Mesenchymal stem cell (in vitro differentiated cells and primary cell): ENCODE measurements at regions not wholly inside any gene's neighbourhood (a gene's known extent, or its start where the extent isn't known, plus 50 kb on each side); places are given as distances from the start of the nearest gene placed in this dataset.

ENCODE experiments used
- DNase-seq: peaks from one replicate; pipeline ENCODE4 v3.0.0-alpha.2; 2013
- H2AFZ ChIP-seq: one replicate; pipeline ENCODE4 v1.6.1; 2013; ENCODE audit warnings: low read depth, mild to moderate bottlenecking, control low read depth, inconsistent platforms, low read length, moderate library complexity
- H2AK5ac ChIP-seq: 2 replicates; pipeline ENCODE4 v1.6.1; 2013; ENCODE audit warnings: low read length, moderate library complexity, mild to moderate bottlenecking, inconsistent platforms; ENCODE audit not compliant: severe bottlenecking
- H2BK120ac ChIP-seq: one replicate; pipeline ENCODE4 v1.6.1; 2013; ENCODE audit warnings: low read depth, mild to moderate bottlenecking, inconsistent platforms, low read length, moderate library complexity
- H2BK12ac ChIP-seq, 2 experiments: one replicate each; pipeline ENCODE4 v1.6.1; 2013; ENCODE audit warnings: inconsistent platforms in 2 of 2, low read length in 2 of 2, mild to moderate bottlenecking in 2 of 2, moderate library complexity in 2 of 2, control low read depth in 1 of 2
- H2BK15ac ChIP-seq: one replicate; pipeline ENCODE4 v1.6.1; 2013; ENCODE audit warnings: mild to moderate bottlenecking, low read depth, inconsistent platforms; ENCODE audit not compliant: poor library complexity, severe bottlenecking
- H2BK5ac ChIP-seq: 2 replicates; pipeline ENCODE4 v1.6.1; 2013; ENCODE audit warnings: low read depth, mild to moderate bottlenecking, low read length, control low read depth, inconsistent platforms; ENCODE audit not compliant: poor library complexity, severe bottlenecking
- H3K14ac ChIP-seq, 2 experiments: one replicate each; pipeline ENCODE4 v1.6.1; 2013; ENCODE audit warnings: inconsistent platforms in 2 of 2, low read length in 2 of 2, control low read depth in 1 of 2, mild to moderate bottlenecking in 1 of 2, moderate library complexity in 1 of 2
- H3K18ac ChIP-seq, 2 experiments: one replicate each; pipeline ENCODE4 v1.6.1; 2013; ENCODE audit warnings: inconsistent platforms in 2 of 2, low read length in 2 of 2, control low read depth in 1 of 2, low read depth in 1 of 2, mild to moderate bottlenecking in 1 of 2
- H3K23ac ChIP-seq, 2 experiments: one replicate each; pipeline ENCODE4 v1.6.1; 2013; ENCODE audit warnings: inconsistent platforms in 2 of 2, low read length in 2 of 2, mild to moderate bottlenecking in 2 of 2, moderate library complexity in 2 of 2, control low read depth in 1 of 2
- H3K27ac ChIP-seq: 2 replicates; pipeline ENCODE4 v1.5.1; 2013; ENCODE audit warnings: mild to moderate bottlenecking, moderate library complexity, low read length, control low read depth, inconsistent platforms; ENCODE audit not compliant: poor library complexity, severe bottlenecking
- H3K27me3 ChIP-seq, 2 experiments: 2 replicates each; pipeline versions ENCODE4 v1.6.1 to v1.7.0; 2013; ENCODE audit warnings: low read length in 2 of 2, mild to moderate bottlenecking in 2 of 2, moderate library complexity in 2 of 2, control low read depth in 1 of 2, inconsistent platforms in 1 of 2; ENCODE audit not compliant: control insufficient read depth in 1 of 2, insufficient read depth in 1 of 2
- H3K36me3 ChIP-seq, 2 experiments: 2 replicates each; pipeline versions ENCODE4 v1.6.1 to v1.7.0; 2013; ENCODE audit warnings: low read length in 2 of 2, control low read depth in 1 of 2, inconsistent platforms in 1 of 2, low read depth in 1 of 2, mild to moderate bottlenecking in 1 of 2; ENCODE audit not compliant: insufficient read depth in 2 of 2, control insufficient read depth in 1 of 2
- H3K4ac ChIP-seq, 2 experiments: one replicate each; pipeline ENCODE4 v1.6.1; 2013; ENCODE audit warnings: inconsistent platforms in 2 of 2, low read length in 2 of 2, mild to moderate bottlenecking in 2 of 2, moderate library complexity in 2 of 2, control low read depth in 1 of 2, low read depth in 1 of 2
- H3K4me1 ChIP-seq: 2 replicates; pipeline ENCODE4 v1.6.1; 2013; ENCODE audit warnings: low read depth, low read length, control low read depth; ENCODE audit not compliant: control insufficient read depth, insufficient read depth
- H3K4me2 ChIP-seq: 2 replicates; pipeline ENCODE4 v1.6.1; 2013; ENCODE audit warnings: low read length, mild to moderate bottlenecking, inconsistent platforms; ENCODE audit not compliant: poor library complexity, severe bottlenecking
- H3K4me3 ChIP-seq, 2 experiments: 2 replicates each; pipeline versions ENCODE4 v1.5.1 to v1.7.0; 2013; ENCODE audit warnings: low read length in 2 of 2, mild to moderate bottlenecking in 2 of 2, control low read depth in 1 of 2, low read depth in 1 of 2; ENCODE audit not compliant: insufficient read depth in 1 of 2
- H3K79me1 ChIP-seq: replicated peaks from 2 replicates; pipeline ENCODE4 v1.6.1; 2013; ENCODE audit warnings: mild to moderate bottlenecking, control low read depth, low read length, inconsistent platforms; ENCODE audit not compliant: poor library complexity, severe bottlenecking
- H3K9ac ChIP-seq: 2 replicates; pipeline ENCODE4 v1.7.0; 2013; ENCODE audit warnings: mild to moderate bottlenecking, low read length, moderate library complexity
- H3K9me3 ChIP-seq: 2 replicates; pipeline ENCODE4 v1.7.0; 2013; ENCODE audit warnings: mild to moderate bottlenecking, low read length; ENCODE audit not compliant: control insufficient read depth
- H4K8ac ChIP-seq: one replicate; pipeline ENCODE4 v1.6.1; 2013; ENCODE audit warnings: inconsistent platforms, mild to moderate bottlenecking, low read length, moderate library complexity
- H4K91ac ChIP-seq: one replicate; pipeline ENCODE4 v1.6.1; 2013; ENCODE audit warnings: mild to moderate bottlenecking, low read length, inconsistent platforms
- WGBS: methylation state at CpG from one replicate; pipeline ENCODE4 v1.1.7; 2013; ENCODE audit warnings: mixed read lengths; 5-methylcytosine and 5-hydroxymethylcytosine counted together

DNA sequence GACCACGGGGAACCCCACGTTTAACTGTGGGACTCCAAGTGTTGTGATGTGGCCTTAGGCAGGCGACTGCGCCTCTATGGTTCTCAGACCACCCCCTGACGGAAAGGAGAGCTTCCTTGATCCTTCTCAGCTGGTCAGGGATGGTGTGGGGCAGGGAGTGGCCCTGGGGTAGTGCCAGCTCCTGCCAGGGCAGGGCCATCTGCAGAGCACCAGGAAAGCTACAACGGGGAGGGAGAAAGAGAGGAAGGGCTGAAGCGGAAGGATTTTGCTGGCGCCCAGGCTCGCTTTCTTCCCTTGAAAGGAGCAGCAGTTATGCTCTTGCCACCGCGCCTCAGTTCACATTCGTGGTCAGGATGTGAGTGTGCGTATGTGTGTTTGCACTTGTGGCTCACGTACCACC is 74.9 kb upstream of the PCBD1 start:
- Histone ChIP-seq H2BK12ac (no peak overlapping the region), H4K8ac (no peak overlapping the region), H3K27me3 (peaks cover 54 to 77% of the 10 kb centered on the region in 2 experiments), H3K18ac (no peak overlapping the region), H2AK5ac (no peak overlapping the region), H4K91ac (no peak overlapping the region), H2BK15ac (no peak overlapping the region), H2AFZ (no peak overlapping the region), H3K9ac (no peak overlapping the region), H3K9me3 (no peaks in the 10 kb centered on the region), H3K4me3 (no peak overlapping the region), H3K4me2 (no peak overlapping the region), H3K27ac (no peak overlapping the region), H3K36me3 (no peaks in the 10 kb centered on the region), H2BK120ac (no peak overlapping the region), H3K4ac (no peak overlapping the region), H3K4me1 (no peaks in the 10 kb centered on the region), H3K14ac (no peak overlapping the region), H3K23ac (no peak overlapping the region), H2BK5ac (no peak overlapping the region), H3K79me1 (no peaks in the 10 kb centered on the region)
- no peak for DNase-seq
- 86% methylated on average over 14 of the region's 14 CpGs for WGBS

DNA sequence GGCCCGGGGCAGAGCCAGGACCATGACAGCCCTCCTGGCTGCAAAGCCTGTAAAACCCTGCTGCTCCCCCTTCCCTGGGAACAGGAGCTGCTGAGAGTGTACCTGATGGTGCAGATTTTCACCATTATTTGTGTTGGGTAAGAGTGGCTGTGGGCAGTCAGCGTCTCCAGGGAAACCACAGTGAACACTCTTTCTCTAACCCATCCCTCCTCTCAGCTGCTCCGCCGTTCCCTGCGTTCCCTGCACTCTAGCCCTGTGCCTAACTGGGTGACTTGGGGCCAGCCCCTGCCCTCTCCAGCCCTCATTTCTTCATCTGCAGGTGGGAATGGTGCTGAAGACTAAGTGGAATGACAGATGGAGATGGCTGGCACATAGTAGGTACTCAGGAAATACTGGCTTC is 75.9 kb upstream of the PCBD1 start:
- no peaks in the 10 kb centered on the region for H3K79me1 ChIP-seq
- WGBS = 83% methylated on average over 3 of the region's 5 CpGs
- no peak overlapping the region for H4K91ac ChIP-seq

DNA sequence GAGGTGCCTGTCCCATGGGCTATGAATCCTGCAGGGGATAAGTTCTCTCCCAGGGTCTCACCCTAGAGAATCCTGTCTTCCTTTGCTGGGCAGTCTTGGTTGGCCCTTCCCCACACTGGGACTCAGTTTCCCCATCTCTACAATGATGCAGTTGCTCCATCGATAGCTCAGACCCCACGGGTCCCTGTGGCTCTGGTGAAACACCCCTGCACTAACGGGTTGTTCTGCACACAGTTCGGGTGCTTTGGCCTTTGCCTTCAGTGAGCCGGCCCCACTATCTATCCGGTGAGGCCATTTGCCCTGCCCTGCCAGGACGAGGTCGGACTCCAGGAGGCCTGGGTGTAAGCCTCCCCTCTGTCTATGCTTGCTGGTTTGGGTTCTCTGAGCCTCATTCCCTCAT is 76.5 kb upstream of the PCBD1 start:
- peaks cover 53 to 85% of the 10 kb centered on the region in 2 experiments for H3K27me3 ChIP-seq
- H4K8ac ChIP-seq = no peak overlapping the region
- H2AK5ac ChIP-seq = no peak overlapping the region
- no peak overlapping the region for H4K91ac ChIP-seq
- no peak overlapping the region for H2BK5ac ChIP-seq
- no peaks in the 10 kb centered on the region for H3K4me1 ChIP-seq
- no peak overlapping the region for H2BK12ac ChIP-seq
- H3K36me3 ChIP-seq = no peaks in the 10 kb centered on the region
- H3K4ac ChIP-seq = no peak overlapping the region
- no peak overlapping the region for H2AFZ ChIP-seq
- no peak overlapping the region for H2BK15ac ChIP-seq
- no peak overlapping the region for H2BK120ac ChIP-seq
- no peak overlapping the region for H3K18ac ChIP-seq
- H3K14ac ChIP-seq = no peak overlapping the region
- no peak overlapping the region for H3K4me3 ChIP-seq
- H3K79me1 ChIP-seq = no peaks in the 10 kb centered on the region
- H3K9ac ChIP-seq = no peak overlapping the region
- DNase-seq = no peak
- H3K4me2 ChIP-seq = no peak overlapping the region
- WGBS = 87% methylated on average over 8 of the region's 8 CpGs
- H3K27ac ChIP-seq = no peak overlapping the region
- H3K9me3 ChIP-seq = no peaks in the 10 kb centered on the region
- H3K23ac ChIP-seq = no peak overlapping the region

More for the DNA sequence above, 75.9 kb upstream of the PCBD1 start:
- no peak overlapping the region for H3K4ac ChIP-seq
- H3K4me2 ChIP-seq = no peak overlapping the region
- DNase-seq = no peak
- no peak overlapping the region for H2BK12ac ChIP-seq
- H2BK5ac ChIP-seq = no peak overlapping the region
- no peaks in the 10 kb centered on the region for H3K36me3 ChIP-seq
- no peak overlapping the region for H3K18ac ChIP-seq
- H3K9me3 ChIP-seq = no peaks in the 10 kb centered on the region
- H2BK120ac ChIP-seq = no peak overlapping the region
- H2AK5ac ChIP-seq = no peak overlapping the region
- no peak overlapping the region for H4K8ac ChIP-seq
- H3K27ac ChIP-seq = no peak overlapping the region
- H3K4me3 ChIP-seq = no peak overlapping the region
- H3K23ac ChIP-seq = no peak overlapping the region
- H2AFZ ChIP-seq = no peak overlapping the region
- no peak overlapping the region for H2BK15ac ChIP-seq
- H3K4me1 ChIP-seq = no peaks in the 10 kb centered on the region
- H3K27me3 ChIP-seq = peaks cover 57 to 81% of the 10 kb centered on the region in 2 experiments
- H3K9ac ChIP-seq = no peak overlapping the region
- H3K14ac ChIP-seq = peak overlapping the region in 1 of 2 experiments; percentile 35

DNA sequence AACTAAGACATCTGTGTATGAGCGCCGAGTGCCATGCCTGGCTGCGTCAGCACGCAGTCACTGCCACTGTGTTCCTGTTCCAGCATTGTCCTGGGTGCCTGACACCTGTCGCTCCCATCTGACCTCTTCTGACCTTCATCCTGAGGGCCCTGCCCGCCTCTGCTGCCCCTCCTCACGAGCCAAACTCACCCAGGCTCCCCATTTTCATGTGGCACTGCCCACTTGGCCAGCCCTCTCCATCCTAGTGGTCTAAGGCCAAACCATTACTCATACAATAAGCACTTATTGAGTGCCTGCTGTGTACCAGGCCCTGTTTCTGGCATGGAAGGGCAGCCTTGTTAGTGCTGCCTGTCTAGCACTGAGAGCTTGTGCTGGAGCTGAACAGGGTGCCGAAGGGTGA is 77.2 kb upstream of the PCBD1 start:
- Histone ChIP-seq H3K4me1 (no peaks in the 10 kb centered on the region), H3K27me3 (peaks cover 53 to 88% of the 10 kb centered on the region in 2 experiments), H3K4ac (no peak overlapping the region), H2BK120ac (no peak overlapping the region), H3K4me3 (no peak overlapping the region), H3K36me3 (no peaks in the 10 kb centered on the region), H3K18ac (no peak overlapping the region), H3K14ac (no peak overlapping the region), H2AFZ (no peak overlapping the region), H4K8ac (no peak overlapping the region), H3K79me1 (no peaks in the 10 kb centered on the region), H3K27ac (no peak overlapping the region), H2BK12ac (no peak overlapping the region), H3K4me2 (no peak overlapping the region), H2BK5ac (no peak overlapping the region), H3K9ac (no peak overlapping the region), H2BK15ac (no peak overlapping the region), H3K23ac (no peak overlapping the region), H4K91ac (no peak overlapping the region), H3K9me3 (no peaks in the 10 kb centered on the region), H2AK5ac (no peak overlapping the region)
- DNase-seq = no peak
- whole genome bisulfite sequencing = 86% methylated on average over 8 of the region's 8 CpGs
